ENCODE measurements at regions not wholly inside any gene's neighbourhood (a gene's known extent, or its start where the extent isn't known, plus 50 kb on each side); places are given as distances from the start of the nearest gene placed in this dataset.

DNA sequence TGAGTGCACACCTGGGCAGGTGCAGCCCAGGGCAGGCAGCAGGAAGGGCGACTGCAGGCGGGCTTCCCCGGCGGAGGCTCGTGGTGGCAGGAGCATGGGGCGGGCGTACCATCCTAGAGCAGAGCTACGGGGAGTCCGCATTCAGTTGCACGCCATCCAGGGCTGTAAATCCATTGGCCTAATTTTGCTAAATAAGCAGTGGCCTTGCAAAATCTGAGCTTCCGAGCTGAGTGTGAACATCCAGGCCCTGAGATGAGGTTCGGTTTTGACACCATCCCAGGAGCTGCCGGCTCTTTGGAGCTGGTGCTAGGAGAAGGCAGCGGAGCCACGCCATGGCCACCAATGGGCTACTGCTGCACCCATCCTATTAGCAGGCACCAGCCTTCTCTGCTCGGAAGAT lies 664.8 kb downstream of the BRD1 start:
- in situ Hi-C loops (cut with HindIII; ENCODE audit: low sequenced_read_pairs): no loop called here

DNA sequence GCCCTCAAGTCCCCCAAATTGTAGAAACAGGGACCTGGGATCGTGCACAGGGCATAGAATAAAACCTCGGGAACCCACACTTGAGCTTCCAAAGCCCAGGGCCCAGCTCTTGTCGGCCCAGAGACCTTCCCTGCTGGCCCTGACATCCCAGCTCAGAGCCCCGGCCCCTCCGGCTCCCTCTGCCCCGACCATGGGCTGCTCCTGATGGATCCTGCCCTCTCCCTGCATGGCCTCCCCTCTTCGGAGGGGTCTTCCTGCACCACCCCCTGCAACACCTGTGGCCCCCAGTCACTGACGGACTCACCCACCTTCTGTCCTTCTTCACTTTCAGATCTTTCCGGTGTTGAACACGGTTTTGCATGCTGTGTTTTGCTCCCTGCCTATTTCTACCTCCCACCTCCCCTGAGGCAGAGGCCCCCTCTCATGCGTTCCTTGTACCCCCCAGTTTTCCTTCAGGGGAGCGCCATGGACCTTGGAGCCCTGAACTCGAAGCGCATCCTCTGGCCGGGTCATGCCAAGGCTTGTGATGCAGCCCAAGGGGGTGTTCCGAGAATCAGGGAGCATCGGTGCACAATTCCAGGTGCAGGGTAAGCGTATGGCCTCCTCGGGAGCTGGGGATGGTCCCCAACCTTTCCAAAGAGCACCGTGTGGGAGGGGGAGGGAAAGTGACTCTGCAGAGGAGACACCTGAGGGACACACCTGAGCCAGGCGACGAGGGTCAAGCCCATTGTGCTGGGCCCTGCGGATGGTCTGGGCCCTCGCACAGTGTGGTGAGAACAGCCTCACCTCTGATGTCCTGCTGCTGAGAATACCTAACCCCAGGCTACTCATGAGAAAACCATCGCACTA lies 666.4 kb downstream of the BRD1 start:
- in situ Hi-C loops (cut with HindIII; ENCODE audit: low sequenced_read_pairs): no loop called here

- in situ Hi-C loops (cut with HindIII; ENCODE audit: low sequenced_read_pairs): no loop called here
These were observed 667.2 kb downstream of the BRD1 start for GRCh38 chr22:49160261-49161001.

DNA sequence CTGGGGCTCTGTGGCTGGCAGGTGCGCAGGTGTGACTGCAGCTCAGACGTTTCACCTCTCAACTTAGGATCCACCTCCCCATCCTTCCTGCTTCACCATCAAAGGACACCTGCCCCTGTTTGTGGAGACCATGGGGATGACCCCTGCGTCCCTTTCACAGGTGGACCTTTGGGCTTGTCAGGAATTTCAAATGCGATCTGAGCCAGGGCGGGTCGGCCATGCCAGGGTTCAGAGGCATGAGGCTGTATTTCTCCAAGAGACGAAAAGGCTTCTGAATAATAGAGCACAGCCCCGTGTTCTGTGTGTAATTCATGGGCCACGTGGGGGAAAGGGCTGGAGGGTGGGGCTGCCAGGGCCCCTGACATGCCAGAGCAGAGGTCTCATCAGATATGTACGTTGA lies 668.0 kb downstream of the BRD1 start:
- in situ Hi-C loops (cut with HindIII; ENCODE audit: low sequenced_read_pairs): no loop called here

GRCh38 chr22:49158741-49159564 lies 668.7 kb downstream of the BRD1 start:
- in situ Hi-C loops (cut with HindIII; ENCODE audit: low sequenced_read_pairs): no loop called here

DNA sequence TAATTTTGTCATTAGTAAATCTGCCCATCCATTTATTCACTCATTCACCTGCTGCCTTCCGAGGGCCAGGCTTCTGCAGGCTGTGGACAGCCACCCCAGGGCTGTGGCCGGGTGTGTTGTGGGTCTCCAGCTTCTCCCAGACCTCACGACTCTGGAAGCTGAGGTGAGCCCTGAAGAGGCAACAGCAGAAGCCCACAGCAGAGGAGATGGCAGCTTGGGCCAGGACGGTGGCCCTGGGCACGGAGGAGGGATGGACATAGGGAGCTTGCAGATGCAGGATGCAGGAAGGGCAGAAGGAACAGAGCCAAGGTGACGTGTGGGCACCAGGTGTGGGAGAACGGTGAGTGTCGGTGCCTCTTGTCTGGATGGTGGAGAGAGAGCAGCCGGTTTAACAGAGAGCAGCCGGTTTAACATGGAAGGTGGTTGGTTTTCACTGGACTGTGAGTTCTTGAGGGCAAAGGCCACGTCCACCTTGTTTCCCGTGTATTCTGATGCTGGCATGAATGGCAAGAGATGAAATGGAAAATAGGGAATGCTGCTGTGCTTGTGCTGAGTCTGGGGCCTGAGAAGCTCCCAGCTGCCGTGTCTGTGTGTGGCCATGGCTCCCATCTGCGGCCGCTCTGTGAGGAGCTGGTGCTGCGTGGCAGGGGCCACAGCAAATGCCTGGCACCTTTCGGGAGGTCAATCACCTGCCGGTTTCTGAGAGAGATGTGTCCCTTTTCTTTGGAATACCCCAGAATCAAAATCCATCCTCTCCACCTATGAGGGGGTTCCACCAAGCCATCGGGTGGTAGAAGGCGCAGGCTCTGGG lies 669.9 kb downstream of the BRD1 start:
- in situ Hi-C loops (cut with HindIII; ENCODE audit: low sequenced_read_pairs): no loop called here

DNA sequence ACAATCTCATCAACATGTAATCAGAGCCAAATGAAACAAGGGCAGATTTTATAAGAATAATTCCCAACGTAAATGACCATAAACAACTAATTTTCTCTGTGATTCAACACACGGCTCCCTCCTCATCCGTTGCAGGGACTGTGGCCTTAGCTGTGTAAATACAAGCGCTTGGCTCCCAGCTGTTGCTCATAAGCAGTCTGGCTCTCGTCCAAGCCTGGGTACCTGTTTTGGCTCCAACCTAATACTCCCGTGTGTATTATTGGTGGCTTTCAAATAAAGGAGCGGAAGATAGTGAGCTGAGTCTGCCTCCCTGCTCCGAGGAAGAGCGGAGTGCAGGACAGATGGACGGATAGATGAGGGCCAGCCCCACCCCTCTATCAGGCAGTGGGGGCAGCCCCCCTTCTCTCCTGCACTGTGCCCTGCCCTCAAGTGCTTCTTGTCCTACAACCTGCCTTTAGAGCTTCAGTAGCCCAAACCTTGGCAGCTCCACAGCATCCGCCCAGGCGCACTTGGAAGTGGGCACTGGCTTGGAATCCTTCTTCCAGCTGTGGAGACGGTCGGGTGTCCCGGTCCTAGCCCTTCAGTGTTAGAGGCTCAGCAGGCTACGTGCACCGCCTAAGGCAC lies 670.9 kb downstream of the BRD1 start:
- in situ Hi-C loops (cut with HindIII; ENCODE audit: low sequenced_read_pairs): no loop called here

- in situ Hi-C loops (cut with HindIII; ENCODE audit: low sequenced_read_pairs): no loop called here
These were observed 671.7 kb downstream of the BRD1 start for GRCh38 chr22:49155770-49156580.

DNA sequence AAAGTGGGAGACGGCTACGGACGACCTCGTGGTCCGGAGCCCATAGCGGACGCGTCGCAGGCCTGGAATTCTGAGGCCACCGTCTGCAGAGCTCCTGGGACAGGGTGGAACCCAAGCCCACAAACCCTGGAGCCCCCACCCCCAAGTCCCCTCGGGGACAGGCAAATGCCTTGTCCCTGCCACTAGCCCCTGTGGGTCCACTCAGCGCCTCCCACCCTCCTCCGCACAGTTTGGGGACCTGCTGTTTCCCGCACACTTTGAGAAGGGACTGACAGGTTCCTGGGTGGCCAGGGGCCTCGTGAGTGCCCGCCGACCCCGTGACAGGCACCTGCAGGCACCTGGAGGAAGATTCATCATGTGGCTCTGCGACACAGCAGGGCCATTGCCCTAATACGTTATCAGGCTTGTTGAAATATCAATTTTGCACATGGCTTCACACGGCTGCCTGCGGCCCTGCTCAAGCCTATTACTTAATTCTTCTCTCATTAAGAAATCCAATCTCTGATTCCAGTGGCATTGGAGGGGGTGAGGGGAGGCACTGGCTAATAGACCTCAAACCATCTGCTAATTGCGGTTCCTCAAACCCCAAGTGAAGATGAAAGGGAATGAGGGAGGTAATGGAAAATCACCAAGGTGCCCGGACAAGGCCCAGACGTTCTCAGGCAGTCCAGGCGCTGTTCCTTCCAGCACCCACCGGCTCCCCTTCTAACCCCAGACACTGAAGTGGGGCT lies 672.5 kb downstream of the BRD1 start:
- in situ Hi-C loops (cut with HindIII; ENCODE audit: low sequenced_read_pairs): no loop called here

GRCh38 chr22:49154433-49154832 lies 673.2 kb downstream of the BRD1 start:
- in situ Hi-C loops (cut with HindIII; ENCODE audit: low sequenced_read_pairs): no loop called here

DNA sequence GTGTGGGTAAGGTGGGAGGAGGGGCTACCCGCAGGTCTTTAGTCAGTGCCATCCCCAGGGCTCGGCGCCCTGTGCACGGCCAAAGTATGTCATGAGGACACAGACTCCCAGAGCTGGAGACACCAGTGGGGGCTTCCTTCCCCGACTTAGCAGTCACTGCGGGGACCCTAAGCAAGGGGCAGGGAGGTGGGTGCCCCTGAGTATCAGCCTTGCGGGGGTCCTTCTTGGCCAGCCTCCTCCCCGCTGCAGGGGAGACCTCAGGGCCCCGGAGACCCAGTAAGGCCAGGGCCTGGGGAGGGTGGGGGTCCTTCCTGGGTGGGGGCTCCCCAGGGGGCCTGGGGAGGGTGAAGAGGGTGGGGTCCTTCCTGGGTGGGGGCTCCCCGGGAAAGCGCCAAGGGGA lies 673.8 kb downstream of the BRD1 start:
- in situ Hi-C loops (cut with HindIII; ENCODE audit: low sequenced_read_pairs): no loop called here

DNA sequence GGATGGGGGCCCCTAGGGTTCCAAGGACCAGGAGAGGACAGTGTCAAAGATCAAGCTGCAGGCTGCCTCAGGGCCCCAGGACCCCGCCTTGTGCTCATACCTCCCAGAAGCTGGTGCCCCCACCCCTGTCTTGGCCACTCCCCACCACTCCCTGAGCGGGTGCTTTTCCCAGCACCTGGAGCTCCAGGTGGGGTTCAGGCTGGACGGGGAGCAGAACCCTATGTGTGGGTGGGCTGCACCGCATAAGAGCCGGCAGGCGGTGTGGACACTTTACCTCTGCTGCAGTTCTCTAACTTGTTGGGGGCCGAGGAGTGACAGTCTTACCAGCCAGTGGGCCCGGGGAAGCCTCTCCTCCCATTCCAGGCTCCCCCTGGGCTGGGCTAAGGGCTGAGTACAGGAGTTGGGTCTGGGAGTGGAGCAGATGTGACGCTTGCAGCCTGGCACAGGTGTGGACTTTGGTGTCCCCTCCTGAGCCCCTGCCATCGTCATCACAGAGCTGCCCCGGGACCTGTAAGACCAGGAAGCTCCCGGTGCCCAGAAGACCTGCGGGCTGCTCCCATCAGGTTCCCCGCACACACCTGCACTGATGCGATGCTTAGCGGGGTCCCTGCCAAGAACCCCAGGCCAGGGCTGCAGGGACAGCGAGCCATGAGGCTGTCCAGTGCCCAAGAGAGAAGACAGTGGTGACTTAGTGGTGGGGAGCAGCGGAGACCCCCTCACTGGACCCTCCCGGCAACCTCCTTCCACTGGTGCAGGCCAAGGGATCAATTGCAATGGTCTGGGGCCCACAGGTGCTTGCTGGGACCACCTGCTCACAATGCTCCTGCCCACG lies 674.5 kb downstream of the BRD1 start:
- in situ Hi-C loops (cut with HindIII; ENCODE audit: low sequenced_read_pairs): no loop called here

- in situ Hi-C loops (cut with HindIII; ENCODE audit: low sequenced_read_pairs): no loop called here
These were observed 675.3 kb downstream of the BRD1 start for GRCh38 chr22:49152127-49152938.

DNA sequence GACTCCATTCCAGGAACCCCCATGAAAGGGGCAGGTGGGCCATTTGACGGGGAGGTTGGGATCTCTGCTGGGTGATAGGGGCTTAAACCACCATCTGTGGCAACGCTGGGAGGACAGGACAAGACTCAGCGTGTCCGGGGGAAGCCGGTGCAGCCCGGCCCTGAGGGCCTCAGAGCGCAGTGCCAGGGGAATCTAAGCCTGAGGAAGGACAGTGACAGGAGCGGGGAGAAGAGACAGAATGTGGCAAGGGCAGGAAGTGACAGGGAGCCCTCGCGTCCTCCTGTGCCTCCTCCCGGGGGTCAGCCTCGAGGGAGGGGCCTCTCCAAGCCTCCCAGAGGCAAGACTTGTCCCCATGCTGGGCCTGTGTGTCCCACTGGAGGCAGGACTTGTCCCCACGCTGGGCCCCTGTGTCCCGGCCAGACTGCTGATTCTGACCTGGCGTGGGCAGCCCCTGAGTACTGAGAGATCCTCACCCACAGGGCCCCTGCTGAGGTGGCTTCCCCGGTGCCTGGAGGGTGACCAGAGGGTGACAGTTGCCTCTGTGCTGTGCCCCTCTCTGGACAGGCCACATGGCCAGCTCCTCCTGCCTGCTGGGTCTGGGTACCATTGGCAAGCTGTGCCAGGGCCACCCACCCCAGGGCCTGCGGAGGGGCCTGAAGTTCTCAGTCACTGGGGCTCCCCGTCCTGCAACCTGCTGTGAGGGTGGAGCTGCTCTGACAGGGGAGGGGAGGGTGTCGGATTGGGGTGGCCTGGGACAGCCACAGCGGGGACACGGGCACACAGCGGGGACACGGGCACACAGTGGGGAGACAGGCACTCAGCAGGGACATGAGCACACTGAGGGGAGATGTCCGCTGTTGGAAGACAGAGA lies 676.2 kb downstream of the BRD1 start:
- in situ Hi-C loops (cut with HindIII; ENCODE audit: low sequenced_read_pairs): no loop called here

DNA sequence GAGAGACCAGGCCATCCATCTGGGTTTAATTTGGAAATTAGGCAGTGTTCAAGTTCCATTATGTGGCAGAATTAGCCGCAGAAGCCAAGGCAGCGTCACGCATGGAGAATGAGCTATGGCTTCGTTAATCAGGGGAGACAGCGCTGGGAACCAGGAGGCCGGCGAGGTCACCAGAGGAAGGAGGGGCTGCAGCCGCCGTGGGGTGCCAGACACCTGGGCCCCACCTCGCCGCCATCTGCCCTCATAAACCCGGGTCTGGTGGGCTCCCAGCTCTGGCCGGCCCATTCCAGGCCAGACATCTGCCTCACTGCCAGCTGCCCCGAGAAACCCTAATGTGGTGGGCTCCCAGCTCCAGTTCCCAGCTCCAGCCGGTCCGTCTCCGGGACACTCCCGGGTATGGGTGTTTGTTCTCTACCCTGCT lies 676.9 kb downstream of the BRD1 start:
- in situ Hi-C loops (cut with HindIII; ENCODE audit: low sequenced_read_pairs): no loop called here

Data from DLD1 (cell line).